ENCODE measurements at regions not wholly inside any gene's neighbourhood (a gene's known extent, or its start where the extent isn't known, plus 50 kb on each side); places are given as distances from the start of the nearest gene placed in this dataset.

DNA sequence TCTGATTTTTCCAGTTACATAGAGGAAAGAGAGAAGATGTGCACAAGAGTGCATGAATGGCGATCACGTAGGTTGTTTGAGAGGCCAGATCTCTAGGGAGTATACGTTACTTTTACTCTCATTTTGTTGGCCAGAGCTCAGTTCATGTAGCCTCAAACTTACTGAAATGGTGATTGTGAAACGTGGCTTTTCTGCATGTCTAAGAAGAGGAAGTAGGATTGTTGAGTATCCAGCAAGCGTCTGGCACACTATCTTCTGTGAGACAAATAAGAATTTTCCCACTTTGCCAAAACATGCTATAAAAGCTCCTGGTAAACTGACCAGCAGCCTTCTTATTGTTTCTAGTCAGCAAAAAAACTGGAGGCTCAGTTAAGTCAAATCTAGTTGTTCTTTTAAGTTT lies 264.5 kb upstream of the EMCN start:
- ChIA-PET CTCF (no interaction called here), POLR2A (no interaction called here)
- DNase-seq (ENCODE audit: low read depth): no peak
- no peaks in the 10 kb centered on the region for H3K27me3 ChIP-seq (ENCODE audit: control insufficient read depth, insufficient read depth, low read length)
- TF ChIP-seq, protein P1, sequence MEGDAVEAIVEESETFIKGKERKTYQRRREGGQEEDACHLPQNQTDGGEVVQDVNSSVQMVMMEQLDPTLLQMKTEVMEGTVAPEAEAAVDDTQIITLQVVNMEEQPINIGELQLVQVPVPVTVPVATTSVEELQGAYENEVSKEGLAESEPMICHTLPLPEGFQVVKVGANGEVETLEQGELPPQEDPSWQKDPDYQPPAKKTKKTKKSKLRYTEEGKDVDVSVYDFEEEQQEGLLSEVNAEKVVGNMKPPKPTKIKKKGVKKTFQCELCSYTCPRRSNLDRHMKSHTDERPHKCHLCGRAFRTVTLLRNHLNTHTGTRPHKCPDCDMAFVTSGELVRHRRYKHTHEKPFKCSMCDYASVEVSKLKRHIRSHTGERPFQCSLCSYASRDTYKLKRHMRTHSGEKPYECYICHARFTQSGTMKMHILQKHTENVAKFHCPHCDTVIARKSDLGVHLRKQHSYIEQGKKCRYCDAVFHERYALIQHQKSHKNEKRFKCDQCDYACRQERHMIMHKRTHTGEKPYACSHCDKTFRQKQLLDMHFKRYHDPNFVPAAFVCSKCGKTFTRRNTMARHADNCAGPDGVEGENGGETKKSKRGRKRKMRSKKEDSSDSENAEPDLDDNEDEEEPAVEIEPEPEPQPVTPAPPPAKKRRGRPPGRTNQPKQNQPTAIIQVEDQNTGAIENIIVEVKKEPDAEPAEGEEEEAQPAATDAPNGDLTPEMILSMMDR (IDR thresholded peaks at IDR 0.05; ENCODE audit: insufficient read depth, low read depth, low read length): no peak
- no peak overlapping the region for H3K4me3 ChIP-seq (ENCODE audit: low read depth, low read length)
- no peaks in the 10 kb centered on the region for H3K36me3 ChIP-seq (ENCODE audit: control insufficient read depth, insufficient read depth, low read length)

DNA sequence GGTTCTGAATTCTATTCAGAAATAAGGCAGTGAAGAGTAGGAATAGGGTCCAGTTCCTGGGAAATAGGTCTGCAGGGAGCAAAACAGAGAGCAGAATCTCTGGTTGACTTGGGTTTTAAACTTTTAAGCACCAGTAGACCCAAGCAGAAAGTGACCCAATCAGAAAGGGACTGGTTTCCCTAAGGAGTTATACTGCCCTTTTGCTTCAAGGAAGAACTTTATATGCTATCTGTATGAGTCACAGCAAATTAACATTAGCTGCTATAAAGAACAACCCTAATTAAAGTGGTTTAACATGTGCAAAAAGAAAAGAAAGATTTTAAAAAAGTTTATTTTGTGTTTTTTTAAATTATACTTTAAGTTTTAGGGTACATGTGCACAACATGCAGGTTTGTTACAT lies 263.6 kb upstream of the EMCN start:
- Histone ChIP-seq H3K27me3 (ENCODE audit: control insufficient read depth, insufficient read depth, low read length) (no peaks in the 10 kb centered on the region), H3K36me3 (ENCODE audit: control insufficient read depth, insufficient read depth, low read length) (no peaks in the 10 kb centered on the region), H3K4me3 (ENCODE audit: low read depth, low read length) (no peak overlapping the region)
- TF ChIP-seq, protein P1 (IDR thresholded peaks at IDR 0.05; ENCODE audit: insufficient read depth, low read depth, low read length): no peak
- CTCF ChIA-PET: no interaction called here
- POLR2A ChIA-PET: no interaction called here
- DNase-seq (ENCODE audit: low read depth): no peak

DNA sequence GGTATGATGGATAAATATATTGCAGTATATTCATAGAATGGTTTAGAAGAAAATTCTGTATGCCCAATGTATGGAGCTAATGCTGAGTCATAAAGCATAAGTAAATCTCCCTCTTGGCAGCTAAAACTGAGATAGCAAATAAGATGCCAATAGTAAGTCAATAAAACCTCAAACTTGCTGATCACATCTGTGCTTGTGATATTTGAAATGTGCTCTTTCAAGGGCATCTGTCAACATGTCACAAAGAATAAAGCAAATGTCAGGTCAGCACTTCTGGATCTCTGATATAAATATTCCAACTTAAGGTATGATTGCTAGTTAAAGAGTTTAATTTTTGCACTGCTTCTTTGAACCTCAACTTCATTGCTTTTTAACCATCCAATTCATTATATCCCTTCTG lies 262.3 kb upstream of the EMCN start:
- Histone ChIP-seq H3K36me3 (ENCODE audit: control insufficient read depth, insufficient read depth, low read length) (no peaks in the 10 kb centered on the region), H3K27me3 (ENCODE audit: control insufficient read depth, insufficient read depth, low read length) (no peaks in the 10 kb centered on the region), H3K4me3 (ENCODE audit: low read depth, low read length) (no peak overlapping the region)
- ChIA-PET CTCF (no interaction called here), POLR2A (no interaction called here)
- no peak for DNase-seq (ENCODE audit: low read depth)
- TF ChIP-seq, protein P1 (IDR thresholded peaks at IDR 0.05; ENCODE audit: insufficient read depth, low read depth, low read length): no peak

DNA sequence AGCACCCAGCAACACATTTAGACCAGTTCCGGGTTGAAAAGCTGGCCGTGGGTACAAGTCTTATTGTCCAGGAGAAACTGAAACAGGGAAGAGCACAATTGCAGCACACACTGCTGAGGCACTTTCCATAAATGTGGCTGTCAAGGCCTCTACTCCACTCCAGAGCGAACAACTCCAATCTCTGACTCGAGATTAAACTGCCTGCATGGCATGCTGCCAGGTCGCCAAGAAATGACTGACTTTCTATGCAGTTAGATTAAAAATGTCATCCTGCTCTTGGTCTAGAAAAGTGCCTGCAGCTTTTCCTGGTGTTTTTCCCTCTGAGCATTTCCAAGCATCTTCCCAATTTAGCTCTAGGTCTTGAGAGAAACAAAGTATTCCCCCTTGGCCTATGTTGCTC lies 260.6 kb upstream of the EMCN start:
- POLR2A ChIA-PET: no interaction called here

DNA sequence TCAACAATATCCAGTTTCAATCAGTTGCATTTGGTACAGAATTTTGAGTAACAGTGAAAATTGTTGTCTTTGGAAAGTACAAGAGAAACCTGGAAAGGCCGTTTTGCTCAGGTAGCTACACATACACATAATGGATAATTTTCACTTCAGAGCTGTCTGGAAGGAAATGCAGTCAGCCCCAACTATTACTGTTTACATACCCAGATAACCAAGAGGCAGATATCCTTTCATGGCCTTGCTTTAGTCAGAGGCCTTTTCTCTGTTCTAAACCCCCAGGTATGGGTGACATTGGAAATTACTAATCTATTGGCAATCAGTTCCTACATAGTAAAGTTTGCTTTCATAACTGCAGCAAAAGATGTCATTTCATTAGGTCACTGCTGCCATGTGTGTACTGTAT lies 244.9 kb upstream of the EMCN start:
- Histone ChIP-seq H3K36me3 (ENCODE audit: control insufficient read depth, insufficient read depth, low read length) (no peaks in the 10 kb centered on the region), H3K4me3 (ENCODE audit: low read depth, low read length) (no peak overlapping the region), H3K27me3 (ENCODE audit: control insufficient read depth, insufficient read depth, low read length) (no peaks in the 10 kb centered on the region)
- no peak for DNase-seq (ENCODE audit: low read depth)
- ChIA-PET POLR2A (no interaction called here), CTCF (no interaction called here)
- TF ChIP-seq, protein P1 (IDR thresholded peaks at IDR 0.05; ENCODE audit: insufficient read depth, low read depth, low read length): no peak

More for the DNA sequence above, 260.6 kb upstream of the EMCN start:
- H3K27me3 ChIP-seq (ENCODE audit: control insufficient read depth, insufficient read depth, low read length): no peaks in the 10 kb centered on the region
- CTCF ChIA-PET: interaction anchor here (0.9 to 1.0 kb wide), 2 partner anchors 13 to 20 kb away, joined by 3 read pairs; no protein-coding TSS in a partner anchor
- H3K36me3 ChIP-seq (ENCODE audit: control insufficient read depth, insufficient read depth, low read length): no peaks in the 10 kb centered on the region
- TF ChIP-seq, protein P1 (IDR thresholded peaks at IDR 0.05; ENCODE audit: insufficient read depth, low read depth, low read length): no peak
- no peak for DNase-seq (ENCODE audit: low read depth)
- H3K4me3 ChIP-seq (ENCODE audit: low read depth, low read length): no peak overlapping the region
